NB4 (cell line): ENCODE measurements at regions not wholly inside any gene's neighbourhood (a gene's known extent, or its start where the extent isn't known, plus 50 kb on each side); places are given as distances from the start of the nearest gene placed in this dataset.
"Not testable (repeated sequence)": the region's sequence is repeated elsewhere in the genome, so short reads cannot be mapped to it uniquely, and the experiment has no call there.

ENCODE experiments used
- CTCF ChIP-seq: IDR thresholded peaks from one replicate; pipeline ENCODE4 v1.5.1; 2012; ENCODE audit warnings: low read depth, low read length
- MYC ChIP-seq: IDR thresholded peaks from 2 replicates; pipeline ENCODE4 v1.6.1; 2011; ENCODE audit warnings: low read depth, low read length
- POLR2A ChIP-seq: IDR thresholded peaks from 2 replicates; pipeline ENCODE4 v1.6.1; 2011; ENCODE audit warnings: mild to moderate bottlenecking; ENCODE audit not compliant: insufficient read length; ENCODE audit errors: extremely low read depth

DNA sequence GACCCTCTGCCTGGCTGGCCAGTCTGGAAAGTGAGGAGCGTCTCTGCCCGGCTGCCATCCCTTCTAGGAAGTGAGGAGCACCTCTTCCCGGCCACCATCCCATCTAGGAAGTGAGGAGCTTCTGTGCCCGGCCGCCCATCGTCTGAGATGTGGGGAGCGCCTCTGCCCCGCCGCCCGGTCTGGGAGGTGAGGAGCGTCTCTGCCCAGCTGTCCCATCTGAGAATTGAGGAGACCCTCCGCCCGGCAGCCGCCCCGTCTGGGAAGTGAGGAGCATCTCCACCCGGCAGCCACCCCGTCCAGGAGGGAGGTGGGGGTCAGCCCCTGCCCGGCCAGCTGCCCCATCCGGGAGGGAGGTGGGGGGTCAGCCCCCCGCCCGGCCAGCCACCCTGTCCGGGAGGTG is 500.3 kb downstream of the ZNF33B start:
- TF ChIP-seq CTCF, MYC, POLR2A: not testable (repeated sequence)
